Fibroblast of mammary gland (primary cell): ENCODE measurements at regions not wholly inside any gene's neighbourhood (a gene's known extent, or its start where the extent isn't known, plus 50 kb on each side); places are given as distances from the start of the nearest gene placed in this dataset.
A peak's percentile ranks its signal among the peaks of the same experiment; 100 is the strongest.

ENCODE experiments used
- DNase-seq: peaks from one replicate; pipeline ENCODE4 v3.0.0-alpha.2; 2010; ENCODE audit warnings: low read depth
- H3K4me3 ChIP-seq: 2 replicates; pipeline ENCODE4 v1.5.1; 2011; ENCODE audit warnings: low read depth, mild to moderate bottlenecking, low read length, moderate library complexity; ENCODE audit not compliant: control insufficient read depth
- CTCF ChIP-seq: conservative IDR thresholded peaks from 2 replicates; pipeline ENCODE4 v1.5.1; 2011; ENCODE audit warnings: low read depth, low read length, inconsistent platforms; ENCODE audit not compliant: control insufficient read depth, insufficient read depth

- TF ChIP-seq CTCF = no peak
- no peak for DNase-seq
- H3K4me3 ChIP-seq = no peak overlapping the region
Observed at GRCh38 chr5:137567226-137567625, 68.1 kb upstream of the SPOCK1 start.

GRCh38 chr5:137566780-137567179 lies 67.7 kb upstream of the SPOCK1 start:
- no peak for TF ChIP-seq CTCF
- DNase-seq = peak; percentile 26

GRCh38 chr5:137566118-137566541 lies 67.0 kb upstream of the SPOCK1 start:
- peak; percentile 80 for DNase-seq
- no peak overlapping the region for H3K4me3 ChIP-seq
- no peak for TF ChIP-seq CTCF

More at GRCh38 chr5:137566780-137567179, 67.7 kb upstream of the SPOCK1 start:
- no peak overlapping the region for H3K4me3 ChIP-seq

GRCh38 chr5:137565450-137565849 lies 66.3 kb upstream of the SPOCK1 start:
- peak; percentile 83 for DNase-seq
- no peak overlapping the region for H3K4me3 ChIP-seq
- no peak for TF ChIP-seq CTCF

GRCh38 chr5:137564398-137564961 lies 65.4 kb upstream of the SPOCK1 start:
- TF ChIP-seq CTCF = no peak
- no peak overlapping the region for H3K4me3 ChIP-seq
- DNase-seq = peak; percentile 80

- no peak overlapping the region for H3K4me3 ChIP-seq
- DNase-seq = peak; percentile 97
- no peak for TF ChIP-seq CTCF
Observed at GRCh38 chr5:137563646-137564397, 64.7 kb upstream of the SPOCK1 start.
